ENCODE measurements at regions not wholly inside any gene's neighbourhood (a gene's known extent, or its start where the extent isn't known, plus 50 kb on each side); places are given as distances from the start of the nearest gene placed in this dataset.

DNA sequence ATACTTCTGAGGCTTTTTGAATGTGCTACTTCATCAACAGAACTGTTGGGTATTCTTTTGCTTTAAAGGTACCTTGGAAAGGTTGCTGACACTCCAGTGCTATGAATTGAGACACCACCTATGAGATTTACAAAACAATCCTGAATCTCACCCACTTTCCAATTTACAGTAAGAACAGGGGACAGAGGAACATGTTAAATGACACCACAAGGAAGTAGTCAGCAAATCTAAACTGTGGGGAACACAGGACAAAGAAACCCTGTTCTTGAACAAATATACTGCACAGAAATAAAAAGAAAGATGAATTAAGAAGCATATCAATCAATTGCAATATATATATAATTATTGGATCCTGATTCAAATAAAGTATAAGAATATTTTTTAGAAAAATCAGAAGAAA, 216.7 kb upstream of the ARID1B start:
- DNase-seq: no peak

DNA sequence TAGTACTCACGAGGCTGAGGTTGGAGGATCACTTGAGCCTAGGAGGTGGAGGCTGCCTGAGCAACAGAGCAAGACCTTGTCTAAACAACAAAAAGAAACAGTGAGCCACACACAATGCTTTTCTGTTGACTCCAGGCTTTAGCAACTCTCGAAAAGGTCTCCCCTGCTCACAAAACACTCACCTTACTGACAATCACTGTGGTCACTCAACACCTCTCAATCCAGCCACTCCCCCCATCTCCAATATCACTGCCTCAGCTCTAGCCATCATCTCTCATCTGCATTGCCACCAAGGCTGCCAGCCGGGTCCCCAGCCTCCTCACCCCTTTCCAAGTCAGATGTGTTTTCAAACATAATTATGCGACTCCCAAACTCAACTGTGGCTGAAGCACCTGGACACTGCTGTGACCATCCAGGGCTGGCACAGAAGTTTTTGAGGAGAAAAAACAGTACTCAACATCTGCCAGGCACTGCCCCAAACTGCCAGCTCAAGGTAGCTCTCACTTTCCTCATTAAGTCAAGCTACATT, 218.0 kb upstream of the ARID1B start:
- no peak for DNase-seq

DNA sequence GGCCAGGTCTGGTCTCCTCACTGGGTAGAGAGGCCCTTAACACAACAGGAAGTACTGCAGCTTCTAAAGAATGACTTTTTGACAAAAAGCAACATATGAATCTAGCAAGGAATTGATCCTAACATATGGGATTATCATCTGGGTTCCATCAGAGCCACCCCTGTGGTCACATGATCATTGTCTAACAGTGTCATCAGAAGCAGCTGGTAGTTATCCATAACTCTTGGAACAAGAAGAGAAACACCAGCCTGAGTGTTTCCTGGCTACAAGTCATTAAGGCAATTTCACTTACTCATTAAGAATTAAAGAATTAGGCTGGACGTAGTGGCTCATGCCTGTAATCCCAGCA, 219.3 kb upstream of the ARID1B start:
- DNase-seq: no peak

DNA sequence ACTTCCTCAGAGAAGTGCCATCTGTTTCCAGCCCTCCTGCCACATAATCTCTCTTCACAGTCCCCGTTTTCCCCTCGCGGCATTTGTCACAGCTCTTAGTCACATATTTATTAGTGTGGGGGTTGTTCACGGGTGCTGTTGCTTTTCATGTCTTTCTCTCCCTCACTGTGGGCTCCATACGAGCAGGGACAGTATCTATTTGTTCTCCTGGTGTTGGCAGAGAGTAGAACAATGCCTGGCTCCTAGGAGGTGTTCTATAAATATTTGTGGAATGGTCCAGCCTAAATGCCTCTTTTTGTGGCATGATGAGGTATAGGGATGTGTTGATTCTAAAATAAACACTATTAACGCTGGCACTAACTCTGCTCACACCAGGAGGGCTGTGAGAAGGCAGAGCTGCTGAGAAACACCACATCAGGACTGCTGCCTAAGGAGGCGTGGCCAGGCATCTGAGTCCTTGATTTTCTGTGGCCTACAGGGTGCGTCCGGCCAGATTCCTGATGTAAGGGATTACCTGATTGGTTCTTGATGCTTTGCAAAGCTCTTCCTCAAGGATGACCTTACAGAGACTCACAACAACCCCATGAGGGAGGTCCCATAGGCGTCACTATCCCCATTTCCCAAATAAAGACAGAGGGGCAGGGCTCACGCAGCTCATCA, 219.8 kb upstream of the ARID1B start:
- no peak for DNase-seq

DNA sequence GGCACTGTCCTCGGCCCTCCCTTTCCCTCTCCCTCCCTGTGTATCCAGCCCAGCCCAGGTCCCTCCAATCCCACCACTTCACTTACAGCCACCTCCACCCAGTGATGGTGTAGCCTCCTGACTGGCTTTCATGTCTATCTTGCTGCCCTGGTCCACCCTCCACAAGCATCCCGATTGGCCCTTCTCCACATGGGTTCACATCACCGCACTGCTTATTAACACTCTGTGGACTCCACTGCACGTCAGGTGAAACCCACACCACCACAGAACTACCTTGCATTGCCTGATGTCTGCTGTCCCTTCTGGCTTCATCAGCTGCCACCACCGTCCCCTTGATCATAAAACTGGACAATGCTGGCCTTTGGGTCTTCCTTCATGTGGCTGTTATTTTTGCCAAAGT, 220.4 kb upstream of the ARID1B start:
- DNase-seq: no peak

- no peak for DNase-seq
These were observed 222.1 kb upstream of the ARID1B start for GRCh38 chr6:156555116-156555515.

DNA sequence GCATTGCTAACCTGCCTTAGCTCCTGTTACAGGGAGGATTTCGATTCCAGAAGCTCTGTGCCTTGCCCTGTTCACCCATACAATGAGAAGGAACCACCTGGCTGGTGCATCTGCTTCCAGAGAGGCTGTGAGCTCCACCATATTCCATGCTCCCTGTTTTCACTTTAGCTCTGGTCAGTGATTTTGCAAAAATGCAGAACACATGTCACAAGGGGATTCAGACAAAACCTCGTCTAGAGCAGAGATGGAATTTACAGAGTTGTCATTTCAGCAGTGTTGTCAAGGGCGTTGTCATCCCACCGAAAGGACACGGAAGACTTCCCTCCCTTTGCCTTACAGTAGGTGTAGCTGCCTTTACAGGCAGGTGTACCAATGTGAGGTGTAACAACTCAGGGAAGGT, 223.0 kb upstream of the ARID1B start:
- no peak for DNase-seq

GRCh38 chr6:156552849-156553248, 224.3 kb upstream of the ARID1B start:
- DNase-seq: no peak

DNA sequence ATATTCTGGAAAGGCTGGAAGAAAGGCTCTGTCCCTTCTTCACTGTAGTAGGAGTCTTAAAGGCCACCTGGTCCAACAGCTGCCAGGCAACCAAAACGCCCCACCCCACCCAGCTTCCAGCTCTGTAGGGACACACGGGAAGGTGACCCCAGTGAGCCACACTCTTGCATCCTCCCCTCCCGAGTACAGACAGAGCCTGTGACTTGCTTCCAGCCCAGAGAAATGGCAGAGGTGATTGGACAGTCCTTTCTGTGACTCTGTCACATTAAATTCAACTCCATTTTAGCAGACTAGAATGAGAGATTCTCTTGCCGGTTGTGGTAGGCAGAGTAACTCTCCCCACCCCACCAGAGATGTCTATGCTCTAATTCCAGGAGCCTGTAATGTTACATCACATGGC, 226.2 kb upstream of the ARID1B start:
- DNase-seq: no peak

DNA sequence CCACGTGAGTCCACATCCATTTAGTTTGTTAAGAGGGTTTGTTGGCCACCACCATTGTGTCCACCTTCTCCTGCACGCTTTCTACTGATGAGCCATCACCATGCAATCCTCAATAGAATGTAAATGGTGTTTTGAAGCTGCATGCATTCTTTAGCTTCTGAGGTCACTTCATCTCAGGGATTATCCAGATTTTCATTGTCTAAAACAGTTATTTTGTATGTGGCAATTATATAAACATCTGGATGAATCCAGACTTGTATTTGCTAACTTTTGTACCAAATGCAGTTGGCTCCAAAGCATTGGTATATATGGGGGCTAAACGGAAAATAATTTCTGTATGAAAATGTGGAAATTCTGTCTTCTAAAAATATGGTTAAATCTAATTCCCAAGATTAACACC, 231.2 kb upstream of the ARID1B start:
- no peak for DNase-seq

- DNase-seq: no peak
These were observed 232.2 kb upstream of the ARID1B start for GRCh38 chr6:156545021-156545420.

DNA sequence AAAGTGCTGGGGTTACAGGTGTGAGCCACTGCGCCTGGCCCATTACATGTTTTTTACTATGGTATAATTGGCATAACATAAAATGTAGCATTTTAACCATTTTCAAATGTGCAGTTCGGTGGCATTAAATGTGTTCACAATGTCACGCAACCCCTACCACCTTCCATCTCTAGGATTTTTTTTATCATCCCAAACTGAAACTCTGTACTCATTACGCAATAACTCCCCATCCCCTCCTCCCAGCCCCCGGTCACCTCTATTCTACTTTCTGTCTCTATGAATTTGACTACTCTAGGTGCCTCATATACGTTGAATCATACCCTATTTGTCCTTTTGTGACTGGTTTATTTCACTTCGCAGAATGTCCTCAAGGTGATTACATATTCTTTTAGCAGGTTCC, 233.1 kb upstream of the ARID1B start:
- no peak for DNase-seq

DNA sequence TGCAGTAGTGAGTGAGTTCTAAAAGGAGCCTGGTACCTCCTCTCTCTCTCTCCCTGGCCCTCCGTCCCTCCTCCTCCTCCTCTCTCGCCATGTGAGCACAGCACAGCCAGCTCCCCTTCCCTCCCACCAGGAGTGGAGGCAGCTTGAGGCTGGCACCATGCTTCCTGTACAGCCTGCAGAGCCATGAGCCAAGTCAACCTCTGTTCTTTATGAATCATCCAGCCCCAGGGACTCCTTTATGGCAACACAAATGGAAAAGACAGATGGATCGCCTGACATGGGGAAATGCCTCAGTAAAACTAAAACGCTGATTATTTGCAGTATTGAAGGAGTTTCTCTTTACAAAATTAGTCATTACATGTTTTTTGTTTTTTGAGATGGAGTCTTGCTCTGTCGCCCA, 233.7 kb upstream of the ARID1B start:
- no peak for DNase-seq

- no peak for DNase-seq
These were observed 238.1 kb upstream of the ARID1B start for GRCh38 chr6:156538875-156539660.

DNA sequence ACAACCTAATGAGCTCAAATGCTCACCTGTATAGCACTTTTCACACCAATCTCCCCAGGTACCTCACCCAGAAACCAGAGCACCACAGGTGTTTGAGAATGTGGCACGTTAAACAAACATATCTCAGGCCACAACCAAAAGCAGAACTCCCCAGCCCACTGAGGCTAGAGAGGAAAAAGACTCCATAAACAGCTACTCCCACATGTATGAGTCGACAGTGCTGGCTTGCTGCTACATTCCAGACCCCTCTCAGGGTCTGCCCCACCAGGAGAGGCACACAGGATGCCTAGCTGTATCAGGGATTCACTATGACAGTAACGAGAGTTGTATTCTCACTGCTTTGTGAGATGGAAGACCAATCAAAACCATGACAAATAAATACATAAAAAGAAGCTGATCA, 242.6 kb upstream of the ARID1B start:
- DNase-seq: no peak

GRCh38 chr6:156533872-156534524, 243.2 kb upstream of the ARID1B start:
- DNase-seq: no peak

- no peak for DNase-seq
These were observed 251.1 kb upstream of the ARID1B start for GRCh38 chr6:156526081-156526480.

- DNase-seq: no peak
These were observed 251.6 kb upstream of the ARID1B start for GRCh38 chr6:156525541-156525940.

- DNase-seq: no peak
These were observed 257.2 kb upstream of the ARID1B start for GRCh38 chr6:156519940-156520339.

GRCh38 chr6:156517088-156517487, 260.1 kb upstream of the ARID1B start:
- DNase-seq: no peak

GRCh38 chr6:156515242-156515641, 261.9 kb upstream of the ARID1B start:
- DNase-seq: no peak

GRCh38 chr6:156513504-156513903, 263.7 kb upstream of the ARID1B start:
- DNase-seq: no peak

- DNase-seq: no peak
These were observed 265.6 kb upstream of the ARID1B start for GRCh38 chr6:156511570-156511969.

DNA sequence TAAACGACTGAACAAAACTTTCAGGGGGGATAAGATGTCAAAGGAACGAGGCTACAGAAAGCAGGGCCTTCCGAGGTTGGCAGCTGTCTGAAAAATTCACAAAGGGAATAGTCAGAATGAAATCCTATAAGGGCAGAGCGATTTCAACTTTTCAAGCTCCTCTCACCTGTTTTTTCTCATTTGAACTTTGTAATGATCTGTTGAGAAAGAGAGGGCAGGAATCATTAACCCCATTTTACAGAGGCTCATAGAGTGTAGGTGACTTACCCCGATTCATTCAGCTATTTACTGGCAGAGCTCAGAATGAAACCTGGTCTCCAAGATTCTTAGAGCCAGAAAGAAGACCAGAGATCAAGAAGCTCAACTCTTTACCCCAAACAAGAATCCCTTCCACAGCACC, 266.1 kb upstream of the ARID1B start:
- no peak for DNase-seq

Data from NCI-H1436 treated with DMSO at 0.1 percent for 48 hours (cell line).